ENCODE measurements at regions not wholly inside any gene's neighbourhood (a gene's known extent, or its start where the extent isn't known, plus 50 kb on each side); places are given as distances from the start of the nearest gene placed in this dataset.

DNA sequence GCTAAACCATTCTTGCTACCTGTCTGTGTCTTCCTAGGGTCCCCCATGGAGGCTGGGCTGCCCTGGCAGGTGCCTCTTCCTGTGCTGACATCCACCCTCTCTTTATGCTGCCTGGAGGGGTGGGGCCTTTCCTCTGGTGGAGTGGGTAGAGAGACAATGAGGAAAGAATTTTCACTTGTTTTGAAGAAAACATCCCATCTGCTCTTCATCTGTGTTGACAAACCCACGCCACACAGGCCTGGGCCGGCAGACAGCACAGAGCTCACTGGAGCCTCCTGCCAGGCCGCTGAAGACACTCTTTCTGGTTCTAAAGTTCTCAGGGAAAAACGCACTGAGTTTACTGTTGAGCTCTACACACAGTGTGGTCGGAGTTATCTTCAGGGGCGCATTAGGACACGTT, 328.2 kb downstream of the GLRX3 start:
- Mint-ChIP-seq H3K9me3 (ENCODE audit: low read depth, unreplicated experiment) (peaks cover 15% of the 10 kb centered on the region), H3K4me1 (ENCODE audit: low read depth, unreplicated experiment) (no peaks in the 10 kb centered on the region), H3K27me3 (ENCODE audit: unreplicated experiment) (no peaks in the 10 kb centered on the region), H3K36me3 (ENCODE audit: insufficient read depth, unreplicated experiment) (no peaks in the 10 kb centered on the region), H3K27ac (ENCODE audit: unreplicated experiment) (no peak overlapping the region), H3K4me3 (ENCODE audit: low read depth, unreplicated experiment) (no peak overlapping the region)
- no TSS peak for BruUV-seq (replicated peaks)
- intact Hi-C loops (cut with micrococcal nuclease; ENCODE audit: unreplicated experiment) = no loop called here
- TF ChIP-seq, protein P1, sequence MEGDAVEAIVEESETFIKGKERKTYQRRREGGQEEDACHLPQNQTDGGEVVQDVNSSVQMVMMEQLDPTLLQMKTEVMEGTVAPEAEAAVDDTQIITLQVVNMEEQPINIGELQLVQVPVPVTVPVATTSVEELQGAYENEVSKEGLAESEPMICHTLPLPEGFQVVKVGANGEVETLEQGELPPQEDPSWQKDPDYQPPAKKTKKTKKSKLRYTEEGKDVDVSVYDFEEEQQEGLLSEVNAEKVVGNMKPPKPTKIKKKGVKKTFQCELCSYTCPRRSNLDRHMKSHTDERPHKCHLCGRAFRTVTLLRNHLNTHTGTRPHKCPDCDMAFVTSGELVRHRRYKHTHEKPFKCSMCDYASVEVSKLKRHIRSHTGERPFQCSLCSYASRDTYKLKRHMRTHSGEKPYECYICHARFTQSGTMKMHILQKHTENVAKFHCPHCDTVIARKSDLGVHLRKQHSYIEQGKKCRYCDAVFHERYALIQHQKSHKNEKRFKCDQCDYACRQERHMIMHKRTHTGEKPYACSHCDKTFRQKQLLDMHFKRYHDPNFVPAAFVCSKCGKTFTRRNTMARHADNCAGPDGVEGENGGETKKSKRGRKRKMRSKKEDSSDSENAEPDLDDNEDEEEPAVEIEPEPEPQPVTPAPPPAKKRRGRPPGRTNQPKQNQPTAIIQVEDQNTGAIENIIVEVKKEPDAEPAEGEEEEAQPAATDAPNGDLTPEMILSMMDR (IDR thresholded peaks at IDR 0.05; ENCODE audit: unreplicated experiment) = no peak
- CTCF ChIA-PET = no interaction called here
- no peak for DNase-seq

DNA sequence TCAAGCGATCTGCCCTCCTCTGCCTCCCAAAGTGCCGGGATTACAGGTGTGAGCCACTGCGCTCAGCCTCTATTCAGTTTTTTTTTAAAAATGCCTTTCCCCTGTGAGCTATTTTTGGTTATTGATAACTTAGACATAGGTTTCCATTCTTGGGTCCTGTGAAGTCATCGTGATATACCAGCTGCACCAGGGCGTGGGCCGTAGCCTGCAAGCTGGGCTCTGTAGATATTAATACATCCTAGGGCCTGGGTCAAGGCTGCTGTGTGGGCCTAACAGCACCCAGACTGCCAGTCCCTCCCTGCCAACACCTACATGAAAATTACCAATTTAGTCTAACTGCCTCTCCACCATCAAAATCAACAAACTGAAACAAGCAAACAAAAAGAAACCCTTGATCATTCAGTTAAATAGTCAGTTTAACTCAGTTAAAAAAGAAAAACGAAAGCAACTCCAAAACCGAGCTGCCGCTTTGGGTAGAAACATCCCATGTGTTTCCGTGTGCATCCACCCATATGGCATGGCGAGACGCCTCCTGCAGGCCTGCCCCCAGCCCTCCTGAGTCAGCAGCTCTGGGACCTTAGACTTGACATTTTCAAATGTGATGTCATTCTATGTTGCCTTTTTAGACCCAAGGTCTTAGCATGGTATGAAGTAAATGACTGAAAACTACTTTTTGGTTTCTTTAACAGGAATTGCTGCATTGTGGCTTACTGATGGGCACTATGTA, 330.2 kb downstream of the GLRX3 start:
- TF ChIP-seq, protein P1 (IDR thresholded peaks at IDR 0.05; ENCODE audit: unreplicated experiment) = no peak
- Mint-ChIP-seq H3K4me3 (ENCODE audit: low read depth, unreplicated experiment) (no peak overlapping the region), H3K9me3 (ENCODE audit: low read depth, unreplicated experiment) (peaks cover 20% of the 10 kb centered on the region), H3K27me3 (ENCODE audit: unreplicated experiment) (no peaks in the 10 kb centered on the region), H3K36me3 (ENCODE audit: insufficient read depth, unreplicated experiment) (no peaks in the 10 kb centered on the region), H3K27ac (ENCODE audit: unreplicated experiment) (no peak overlapping the region), H3K4me1 (ENCODE audit: low read depth, unreplicated experiment) (no peaks in the 10 kb centered on the region)
- DNase-seq = no peak
- intact Hi-C loops (cut with micrococcal nuclease; ENCODE audit: unreplicated experiment) = no loop called here
- BruUV-seq (replicated peaks) = no TSS peak
- CTCF ChIA-PET = no interaction called here

GRCh38 chr10:130470286-130470685, 334.1 kb downstream of the GLRX3 start:
- H3K4me1 Mint-ChIP-seq (ENCODE audit: low read depth, unreplicated experiment) = no peaks in the 10 kb centered on the region
- BruUV-seq (replicated peaks) = no TSS peak
- no peak overlapping the region for H3K4me3 Mint-ChIP-seq (ENCODE audit: low read depth, unreplicated experiment)
- no peaks in the 10 kb centered on the region for H3K36me3 Mint-ChIP-seq (ENCODE audit: insufficient read depth, unreplicated experiment)
- CTCF ChIA-PET = no interaction called here
- TF ChIP-seq, protein P1 (IDR thresholded peaks at IDR 0.05; ENCODE audit: unreplicated experiment) = no peak
- H3K27me3 Mint-ChIP-seq (ENCODE audit: unreplicated experiment) = no peaks in the 10 kb centered on the region
- no peak overlapping the region for H3K27ac Mint-ChIP-seq (ENCODE audit: unreplicated experiment)
- H3K9me3 Mint-ChIP-seq (ENCODE audit: low read depth, unreplicated experiment) = peaks cover 21% of the 10 kb centered on the region
- no peak for DNase-seq
- intact Hi-C loops (cut with micrococcal nuclease; ENCODE audit: unreplicated experiment) = no loop called here

GRCh38 chr10:130470973-130471372, 334.8 kb downstream of the GLRX3 start:
- Mint-ChIP-seq H3K36me3 (ENCODE audit: insufficient read depth, unreplicated experiment) (no peaks in the 10 kb centered on the region), H3K27ac (ENCODE audit: unreplicated experiment) (no peak overlapping the region), H3K9me3 (ENCODE audit: low read depth, unreplicated experiment) (peaks cover 21% of the 10 kb centered on the region), H3K4me3 (ENCODE audit: low read depth, unreplicated experiment) (no peak overlapping the region), H3K27me3 (ENCODE audit: unreplicated experiment) (no peaks in the 10 kb centered on the region), H3K4me1 (ENCODE audit: low read depth, unreplicated experiment) (no peaks in the 10 kb centered on the region)
- BruUV-seq (replicated peaks) = no TSS peak
- DNase-seq = no peak
- TF ChIP-seq, protein P1 (IDR thresholded peaks at IDR 0.05; ENCODE audit: unreplicated experiment) = no peak
- CTCF ChIA-PET = no interaction called here
- intact Hi-C loops (cut with micrococcal nuclease; ENCODE audit: unreplicated experiment) = no loop called here
